ENCODE measurements at regions not wholly inside any gene's neighbourhood (a gene's known extent, or its start where the extent isn't known, plus 50 kb on each side); places are given as distances from the start of the nearest gene placed in this dataset.

- no peak for DNase-seq
Measured at GRCh38 chr15:35872577-35872976, 326.6 kb upstream of the DPH6 start.

GRCh38 chr15:35874260-35874905 lies 328.4 kb upstream of the DPH6 start:
- DNase-seq = no peak

- DNase-seq = no peak
Measured at GRCh38 chr15:35876762-35877161, 330.8 kb upstream of the DPH6 start.

- DNase-seq = no peak
Measured at GRCh38 chr15:35880896-35881295, 334.9 kb upstream of the DPH6 start.

GRCh38 chr15:35885870-35886269 lies 339.9 kb upstream of the DPH6 start:
- no peak for DNase-seq

- DNase-seq = no peak
Measured at GRCh38 chr15:35886765-35887164, 340.8 kb upstream of the DPH6 start.

GRCh38 chr15:35888815-35889214 lies 342.9 kb upstream of the DPH6 start:
- DNase-seq = no peak

- no peak for DNase-seq
Measured at GRCh38 chr15:35907511-35907910, 361.5 kb upstream of the DPH6 start.

GRCh38 chr15:35909414-35909813 lies 363.4 kb upstream of the DPH6 start:
- DNase-seq = no peak

- no peak for DNase-seq
Measured at GRCh38 chr15:35910227-35910626, 364.3 kb upstream of the DPH6 start.

- no peak for DNase-seq
Measured at GRCh38 chr15:35911052-35911777, 365.2 kb upstream of the DPH6 start.

- peak in 1 of 2 donors; percentile 0 for DNase-seq
Measured at GRCh38 chr15:35912196-35912595, 366.2 kb upstream of the DPH6 start.

GRCh38 chr15:35914573-35914972 lies 368.6 kb upstream of the DPH6 start:
- no peak for DNase-seq

GRCh38 chr15:35921046-35921445 lies 375.1 kb upstream of the DPH6 start:
- no peak for DNase-seq

GRCh38 chr15:35925275-35926006 lies 379.5 kb upstream of the DPH6 start:
- DNase-seq = no peak

GRCh38 chr15:35926007-35926380 lies 380.0 kb upstream of the DPH6 start:
- DNase-seq = no peak

- DNase-seq = no peak
Measured at GRCh38 chr15:35928847-35929246, 382.9 kb upstream of the DPH6 start.

GRCh38 chr15:35929740-35930444 lies 383.9 kb upstream of the DPH6 start:
- no peak for DNase-seq

- no peak for DNase-seq
Measured at GRCh38 chr15:35931799-35932341, 385.9 kb upstream of the DPH6 start.

- no peak for DNase-seq
Measured at GRCh38 chr15:35932531-35932930, 386.6 kb upstream of the DPH6 start.

- no peak for DNase-seq
Measured at GRCh38 chr15:35933531-35933930, 387.6 kb upstream of the DPH6 start.

GRCh38 chr15:35934383-35935049 lies 388.6 kb upstream of the DPH6 start:
- no peak for DNase-seq

- no peak for DNase-seq
Measured at GRCh38 chr15:35936284-35936683, 390.3 kb upstream of the DPH6 start.
